Lower lobe of right lung (tissue), 2 donors: ENCODE measurements at regions not wholly inside any gene's neighbourhood (a gene's known extent, or its start where the extent isn't known, plus 50 kb on each side); places are given as distances from the start of the nearest gene placed in this dataset.

Experiments
- ATAC-seq, 2 donors: fragments of 200-7000 bp; cut with Tn5 transposase; one replicate each; pipeline ENCODE4 v1.9.1; 2020 to 2022; ENCODE audit warnings: mild to moderate bottlenecking in 2 of 2, moderate library complexity in 2 of 2
- DNase-seq: peaks from one replicate; pipeline ENCODE4 v3.0.0-alpha.2; 2020
- H3K27ac ChIP-seq: fragments of 200-600 bp; one replicate; pipeline ENCODE4 v1.8.0; 2022
- H3K27me3 ChIP-seq: fragments of 200-600 bp; one replicate; pipeline ENCODE4 v1.8.0; 2022; ENCODE audit warnings: low read depth
- H3K36me3 ChIP-seq: fragments of 200-600 bp; one replicate; pipeline ENCODE4 v1.8.0; 2022; ENCODE audit warnings: mild to moderate bottlenecking
- H3K4me1 ChIP-seq: fragments of 200-600 bp; one replicate; pipeline ENCODE4 v1.8.0; 2022
- H3K4me3 ChIP-seq: fragments of 200-600 bp; one replicate; pipeline ENCODE4 v1.8.0; 2022; ENCODE audit warnings: mild to moderate bottlenecking
- H3K9me3 ChIP-seq: fragments of 200-600 bp; one replicate; pipeline ENCODE4 v1.8.0; 2022
- CTCF ChIP-seq: fragments of 200-600 bp; IDR thresholded peaks from one replicate; pipeline ENCODE4 v1.8.0; 2022; ENCODE audit warnings: antibody characterized with exemption, mild to moderate bottlenecking
- intact Hi-C: fragments of 100-400 bp; cut with DNase I; formaldehyde crosslinking; loops from one replicate; pipeline ENCODE4 v1.11.0; 2022
- donor health status: DM: no; HTN: yes; CAD: no; lungs with severe emphysema.

DNA sequence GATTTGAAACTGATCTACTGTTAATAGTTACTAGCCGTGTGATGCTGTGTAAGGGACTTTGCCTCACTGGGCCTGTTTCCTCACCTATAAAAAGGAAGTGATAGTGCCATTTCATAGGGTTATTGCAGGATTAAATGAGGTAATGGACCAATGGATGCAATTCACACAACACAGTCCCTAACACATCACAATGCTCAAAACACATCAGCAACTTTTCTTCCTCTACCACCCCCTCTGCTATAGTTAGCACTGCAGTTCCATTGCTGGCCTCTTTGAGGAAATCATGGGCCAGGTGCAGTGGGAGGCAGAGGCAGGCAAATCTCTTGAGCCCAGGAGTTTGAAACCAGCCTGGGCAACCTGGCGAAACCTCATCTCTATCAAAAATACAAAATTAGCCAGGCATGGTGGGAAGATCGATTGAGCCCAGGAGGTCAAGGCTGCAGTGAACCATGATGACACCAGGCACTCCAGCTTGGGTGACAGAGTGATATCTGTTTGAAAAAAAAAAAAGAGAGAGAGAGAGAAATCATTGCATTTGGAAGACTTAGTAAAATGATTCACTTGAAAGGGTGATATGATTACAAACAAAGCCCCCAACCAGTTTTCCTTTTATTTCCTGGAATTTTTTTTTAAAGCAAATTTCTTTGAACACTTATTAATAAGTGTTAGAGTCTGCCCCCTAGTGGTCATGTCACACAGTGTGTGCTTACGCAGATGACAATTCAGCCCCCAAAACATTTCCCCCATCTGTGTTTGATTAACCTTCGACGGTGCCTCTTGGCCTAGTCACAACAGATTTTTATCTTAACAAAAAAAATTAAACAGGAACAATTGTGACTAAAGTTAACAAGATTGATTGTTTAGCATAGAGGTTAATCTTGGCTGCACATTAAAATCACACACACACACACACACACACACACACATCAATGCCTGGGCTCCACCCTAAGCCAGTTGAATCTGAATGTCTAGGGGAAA lies 88.6 kb upstream of the BCL11A start:
- intact Hi-C loops, result no loop called here
- DNase-seq, result no peak
- TF ChIP-seq CTCF, result peak; percentile 66
- Histone ChIP-seq H3K27ac (no peak overlapping the region), H3K9me3 (no peaks in the 10 kb centered on the region), H3K4me3 (no peak overlapping the region), H3K36me3 (no peaks in the 10 kb centered on the region), H3K4me1 (no peaks in the 10 kb centered on the region), H3K27me3 (peaks cover 4% of the 10 kb centered on the region)
- peak; percentile 66 to 73 for ATAC-seq

GRCh38 chr2:60643747-60644146 lies 90.3 kb upstream of the BCL11A start:
- DNase-seq (no peak), ATAC-seq (no peak)
- intact Hi-C loops, result no loop called here
- H3K27me3 ChIP-seq, result peaks cover 4% of the 10 kb centered on the region
- no peaks in the 10 kb centered on the region for H3K36me3 ChIP-seq
- H3K4me3 ChIP-seq, result no peak overlapping the region
- no peaks in the 10 kb centered on the region for H3K4me1 ChIP-seq
- no peak overlapping the region for H3K27ac ChIP-seq
- no peak for TF ChIP-seq CTCF
- no peaks in the 10 kb centered on the region for H3K9me3 ChIP-seq

DNA sequence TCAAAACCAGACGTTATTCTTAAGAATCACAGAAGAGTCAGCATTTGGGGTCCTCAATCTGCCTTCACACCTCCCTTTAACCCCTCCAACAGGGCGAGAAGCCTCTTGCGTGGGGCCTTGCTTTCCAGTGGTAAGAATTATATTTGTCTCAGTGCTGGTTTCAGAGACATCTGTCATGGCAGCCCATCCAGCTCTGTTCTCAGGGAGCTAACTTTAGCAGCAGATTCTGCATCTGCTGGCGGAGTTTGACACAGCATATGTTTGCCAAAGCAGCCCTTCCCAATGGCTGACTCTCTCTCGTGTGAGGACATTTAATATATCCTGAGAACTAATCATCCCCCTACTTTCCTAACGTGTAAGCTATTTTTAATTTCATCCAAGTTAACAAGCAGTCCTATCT lies 91.5 kb upstream of the BCL11A start:
- no peaks in the 10 kb centered on the region for H3K9me3 ChIP-seq
- no peaks in the 10 kb centered on the region for H3K36me3 ChIP-seq
- no peak for TF ChIP-seq CTCF
- no peaks in the 10 kb centered on the region for H3K4me1 ChIP-seq
- peaks cover 4% of the 10 kb centered on the region for H3K27me3 ChIP-seq
- no peak overlapping the region for H3K4me3 ChIP-seq
- no peak overlapping the region for H3K27ac ChIP-seq
- intact Hi-C loops, result no loop called here
- no peak for DNase-seq
- no peak for ATAC-seq

- ATAC-seq (no peak), DNase-seq (no peak)
- no peaks in the 10 kb centered on the region for H3K9me3 ChIP-seq
- H3K4me1 ChIP-seq, result no peaks in the 10 kb centered on the region
- H3K4me3 ChIP-seq, result no peak overlapping the region
- intact Hi-C loops, result no loop called here
- TF ChIP-seq CTCF, result no peak
- H3K36me3 ChIP-seq, result no peaks in the 10 kb centered on the region
- peaks cover 10% of the 10 kb centered on the region for H3K27me3 ChIP-seq
- no peak overlapping the region for H3K27ac ChIP-seq
These were observed 94.7 kb upstream of the BCL11A start for GRCh38 chr2:60648191-60648590.

- H3K27ac ChIP-seq, result no peak overlapping the region
- H3K9me3 ChIP-seq, result no peaks in the 10 kb centered on the region
- no peak for TF ChIP-seq CTCF
- intact Hi-C loops, result no loop called here
- H3K4me1 ChIP-seq, result no peaks in the 10 kb centered on the region
- peaks cover 10% of the 10 kb centered on the region for H3K27me3 ChIP-seq
- DNase-seq, result no peak
- no peaks in the 10 kb centered on the region for H3K36me3 ChIP-seq
- no peak for ATAC-seq
- H3K4me3 ChIP-seq, result no peak overlapping the region
These were observed 96.3 kb upstream of the BCL11A start for GRCh38 chr2:60649721-60650120.
